Uterus (tissue), 2 donors: ENCODE measurements at regions not wholly inside any gene's neighbourhood (a gene's known extent, or its start where the extent isn't known, plus 50 kb on each side); places are given as distances from the start of the nearest gene placed in this dataset.

ENCODE experiments used
- CTCF ChIP-seq, 4 experiments: fragments of 200-600 bp in 2 of 4; fragments of 450-650 bp in 2 of 4; sonication (generic) in 2 of 4; IDR thresholded peaks; one replicate each; pipeline ENCODE4 v1.5.1; 2016 to 2019; ENCODE audit warnings: antibody characterized with exemption in 4 of 4, mild to moderate bottlenecking in 2 of 4, moderate library complexity in 1 of 4
- POLR2A ChIP-seq, 2 donors: fragments of 450-650 bp; IDR thresholded peaks; one replicate each; pipeline ENCODE4 v1.6.1; 2016; ENCODE audit warnings: antibody characterized with exemption in 2 of 2, mild to moderate bottlenecking in 1 of 2, moderate library complexity in 1 of 2

GRCh38 chr1:55938861-55939260, 640.5 kb downstream of the PLPP3 start:
- TF ChIP-seq CTCF (IDR thresholded peaks at IDR 0.05) (no peak), POLR2A (IDR thresholded peaks at IDR 0.05) (no peak)
